CMK (cell line): ENCODE measurements at regions not wholly inside any gene's neighbourhood (a gene's known extent, or its start where the extent isn't known, plus 50 kb on each side); places are given as distances from the start of the nearest gene placed in this dataset.

ENCODE experiments used
- DNase-seq: peaks from one replicate; pipeline ENCODE4 v3.0.0-alpha.2; 2010; ENCODE audit warnings: low read depth

GRCh38 chr5:54717459-54717858 is 199.9 kb downstream of the SNX18 start:
- no peak for DNase-seq

DNA sequence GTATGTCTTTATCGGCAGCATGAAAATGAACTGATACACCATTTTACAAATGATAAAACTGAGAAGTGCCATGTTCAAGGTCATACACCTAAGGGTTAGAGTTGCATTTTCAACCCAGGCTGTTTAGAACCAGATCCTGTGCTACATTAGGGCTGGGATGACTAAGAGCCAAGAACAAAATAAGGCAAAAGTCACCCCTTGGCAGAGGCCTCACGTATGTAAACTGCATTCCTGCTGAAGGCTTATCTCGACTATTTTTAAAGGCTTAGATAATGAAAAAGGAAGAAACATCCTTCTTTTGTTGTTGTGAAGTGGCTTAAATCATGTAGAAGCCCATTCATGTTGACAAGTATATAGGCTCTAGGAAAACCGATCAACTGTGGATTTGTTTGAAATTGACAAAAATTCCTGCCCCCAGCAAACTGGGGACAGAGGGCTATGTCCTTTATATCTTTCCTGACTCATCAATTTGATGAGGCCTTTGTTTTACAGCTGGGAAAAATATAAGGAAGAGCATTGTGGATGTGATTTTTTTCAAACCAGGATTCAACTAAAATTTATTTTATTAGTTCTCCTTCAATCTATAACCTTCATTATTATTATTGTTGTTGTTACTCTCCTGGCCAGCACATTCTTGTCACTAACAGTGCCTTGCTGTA is 196.5 kb downstream of the SNX18 start:
- DNase-seq, result no peak

DNA sequence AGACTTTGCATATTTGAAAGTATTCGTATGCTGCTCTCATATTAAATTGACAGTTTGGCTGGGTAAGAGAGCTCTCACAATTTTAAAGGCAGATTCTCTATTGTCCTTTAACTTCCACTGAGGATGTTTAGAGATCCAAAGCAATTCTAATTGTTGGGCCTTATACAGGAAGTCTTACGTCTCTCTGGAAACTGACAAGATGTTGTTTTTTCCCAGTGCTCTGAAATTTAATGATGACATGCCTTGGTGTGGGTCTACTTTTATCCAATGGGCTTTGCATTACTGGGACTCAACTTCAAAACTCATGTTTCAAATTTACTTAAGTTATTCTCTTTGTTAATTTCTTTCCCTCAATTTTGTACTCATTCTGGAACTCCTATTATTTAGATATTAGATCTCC is 191.5 kb downstream of the SNX18 start:
- no peak for DNase-seq

DNA sequence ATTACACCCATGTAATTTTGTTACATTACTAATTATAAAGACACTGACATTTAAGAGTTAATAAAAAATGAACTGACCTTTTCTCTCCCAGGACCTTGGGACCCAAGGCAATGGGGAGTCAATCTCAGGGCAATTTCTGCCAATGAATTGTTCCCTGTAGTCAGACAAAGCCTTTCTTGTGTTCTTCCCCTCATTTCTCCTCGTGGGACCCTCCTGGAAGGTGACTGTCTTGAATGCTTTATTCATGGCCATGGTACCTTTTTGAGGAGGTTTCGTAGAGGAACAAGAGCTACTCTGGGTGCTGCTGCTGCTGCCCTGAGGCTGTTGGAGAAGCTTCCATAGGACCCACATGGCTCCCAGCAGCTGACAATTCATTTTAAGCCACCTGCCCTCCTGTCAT is 190.3 kb downstream of the SNX18 start:
- DNase-seq, result no peak

DNA sequence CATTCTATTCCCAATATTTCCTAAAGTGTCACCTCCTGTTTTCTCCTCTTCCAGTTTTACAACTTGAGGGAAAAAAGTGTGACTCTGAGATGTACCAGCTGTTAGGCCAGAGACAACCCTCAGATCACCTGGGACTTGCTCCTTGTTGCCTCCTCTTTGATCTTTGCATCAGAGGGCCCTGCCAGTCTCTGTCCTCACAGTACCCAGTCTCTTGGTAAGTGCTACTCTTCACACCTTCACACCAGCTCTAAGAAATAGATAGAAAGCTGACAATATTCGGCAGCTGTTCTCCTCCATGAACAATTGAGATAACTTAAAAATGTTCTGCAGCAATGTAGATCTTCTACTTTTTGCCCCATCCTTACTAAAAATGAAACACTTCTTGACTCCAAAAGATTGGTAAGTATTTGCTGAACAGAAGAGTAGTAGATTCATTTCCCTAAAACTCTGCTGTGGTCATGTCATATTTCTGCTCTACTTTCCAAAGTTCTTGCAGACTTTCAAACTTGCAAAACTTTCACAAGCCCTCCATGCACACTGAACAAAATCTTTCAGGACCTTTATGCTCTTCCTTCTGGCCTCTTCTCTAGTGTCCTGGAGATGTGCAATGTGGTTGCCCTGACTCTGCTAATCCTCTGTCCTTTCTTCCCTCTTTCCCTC is 188.6 kb downstream of the SNX18 start:
- no peak for DNase-seq

- no peak for DNase-seq
Measured at GRCh38 chr5:54704825-54705224, 187.3 kb downstream of the SNX18 start.

GRCh38 chr5:54704333-54704732 is 186.8 kb downstream of the SNX18 start:
- DNase-seq, result no peak

GRCh38 chr5:54703565-54704255 is 186.2 kb downstream of the SNX18 start:
- DNase-seq, result no peak

DNA sequence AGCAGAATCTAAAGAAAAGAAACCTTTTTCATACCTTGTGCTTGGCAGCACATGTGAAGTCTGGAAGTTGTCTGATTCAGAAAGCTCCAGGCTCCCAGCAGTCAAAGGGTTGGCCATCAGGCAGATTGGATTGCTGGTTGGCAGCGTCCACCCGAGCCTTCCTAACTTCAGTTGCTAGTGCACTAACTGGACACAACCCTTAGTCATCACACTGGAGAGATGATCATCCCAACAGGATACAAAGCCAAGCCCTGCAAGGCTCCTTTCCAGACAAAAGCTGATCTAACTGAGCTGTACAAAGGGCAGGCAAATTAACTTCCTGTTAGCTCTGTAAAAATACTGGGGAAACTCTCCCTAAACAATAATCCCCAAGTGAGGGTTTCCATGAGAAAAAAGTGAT is 185.6 kb downstream of the SNX18 start:
- DNase-seq, result no peak

DNA sequence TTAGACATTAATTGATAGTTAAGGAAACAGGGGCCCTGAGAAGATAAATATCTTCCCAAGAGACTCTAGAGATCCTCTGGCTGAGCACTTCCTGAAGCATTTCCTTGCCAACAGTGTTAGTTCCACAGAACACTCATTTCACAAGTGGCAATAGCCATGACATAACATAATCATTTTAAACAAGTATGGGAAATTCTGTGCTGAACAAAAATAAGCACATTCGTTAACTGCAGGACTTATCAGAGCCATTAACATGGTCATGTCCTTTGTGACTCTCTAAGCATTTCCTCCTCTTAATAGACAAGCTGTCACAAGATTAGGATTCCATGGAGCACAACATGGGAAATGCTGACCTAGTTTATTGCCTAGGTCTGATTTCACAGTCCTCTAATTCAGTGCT is 184.9 kb downstream of the SNX18 start:
- DNase-seq, result no peak

GRCh38 chr5:54700986-54701578 is 183.5 kb downstream of the SNX18 start:
- no peak for DNase-seq

DNA sequence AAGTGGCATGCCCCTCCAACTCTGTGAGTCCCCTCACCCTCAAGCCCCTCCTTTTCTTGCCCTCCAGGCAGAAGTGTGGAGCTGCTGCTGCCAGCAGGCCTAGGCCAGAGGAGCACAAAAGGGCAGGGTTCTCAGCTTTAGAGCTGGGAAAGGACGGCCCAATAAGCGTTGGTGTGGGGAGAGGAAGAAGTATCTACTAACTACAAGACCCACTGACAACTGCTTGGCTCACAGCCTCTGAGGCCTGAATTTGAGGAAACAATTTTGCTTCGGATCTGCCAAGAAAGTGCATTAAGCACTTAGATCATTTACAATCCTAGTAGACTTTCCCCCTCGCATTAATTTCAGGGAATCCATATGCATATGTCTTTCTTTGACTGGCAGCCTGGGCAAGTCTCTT is 179.4 kb downstream of the SNX18 start:
- DNase-seq, result no peak

DNA sequence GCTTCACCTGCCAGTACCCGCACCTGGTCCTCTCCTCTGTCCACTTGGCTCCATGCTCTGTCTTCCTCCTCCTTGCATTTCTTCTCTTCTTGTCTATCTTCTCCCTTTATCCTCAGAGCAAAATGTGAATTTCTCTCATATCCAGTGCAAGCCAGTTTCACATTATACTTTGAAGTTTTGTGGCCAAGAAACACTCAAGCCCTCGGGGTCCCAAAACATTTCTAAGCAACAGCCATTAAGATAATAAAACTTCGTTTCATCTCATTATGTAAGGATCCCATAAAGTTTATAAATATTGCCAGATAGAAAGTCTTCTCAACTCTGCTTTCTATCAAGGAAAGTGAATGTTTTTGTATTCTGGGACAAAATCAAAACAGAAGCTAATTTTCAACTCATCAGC is 178.8 kb downstream of the SNX18 start:
- DNase-seq, result no peak

GRCh38 chr5:54695198-54695966 is 177.8 kb downstream of the SNX18 start:
- no peak for DNase-seq

- DNase-seq, result no peak
Measured at GRCh38 chr5:54693936-54694657, 176.5 kb downstream of the SNX18 start.

DNA sequence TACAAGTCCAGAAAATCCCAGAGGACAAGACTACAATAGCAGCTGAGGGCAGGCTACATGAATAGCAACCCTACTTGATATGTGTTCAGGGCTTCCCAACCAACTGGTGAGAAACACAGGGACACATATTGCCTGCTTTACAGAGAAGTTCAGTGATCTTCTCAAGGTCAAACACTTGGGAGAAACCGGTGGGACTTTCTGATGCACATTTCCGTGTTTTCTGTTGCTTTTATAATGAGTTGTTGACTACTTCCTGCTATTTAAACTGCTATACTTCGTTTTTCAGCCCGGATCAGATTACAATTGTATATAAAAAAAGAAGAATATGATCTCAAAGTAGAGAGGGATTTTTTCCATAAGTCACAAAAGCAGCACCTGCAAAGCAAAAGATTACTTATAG is 175.1 kb downstream of the SNX18 start:
- no peak for DNase-seq

DNA sequence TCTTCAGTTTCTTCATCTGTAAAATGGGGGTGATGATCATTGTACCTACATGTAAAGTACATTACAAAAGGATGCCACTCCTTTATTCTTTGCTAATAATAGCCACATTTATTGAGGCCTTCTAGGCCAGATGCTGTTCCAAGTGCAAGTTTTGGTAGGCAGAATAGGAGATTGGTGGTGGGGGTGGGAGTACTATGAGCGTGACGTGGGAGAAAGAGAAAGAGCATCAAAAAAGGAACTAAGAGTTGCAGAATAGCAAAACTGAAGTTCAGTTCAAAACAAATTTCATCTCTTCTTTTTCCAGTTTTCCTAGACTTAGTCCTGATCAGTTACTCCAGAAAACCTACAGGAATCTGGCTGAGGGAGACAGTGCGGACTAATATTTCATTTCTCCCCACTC is 174.1 kb downstream of the SNX18 start:
- DNase-seq, result no peak

- DNase-seq, result no peak
Measured at GRCh38 chr5:54689411-54690251, 172.1 kb downstream of the SNX18 start.

GRCh38 chr5:54680998-54681397 is 163.4 kb downstream of the SNX18 start:
- no peak for DNase-seq

GRCh38 chr5:54679686-54680085 is 162.1 kb downstream of the SNX18 start:
- DNase-seq, result no peak

DNA sequence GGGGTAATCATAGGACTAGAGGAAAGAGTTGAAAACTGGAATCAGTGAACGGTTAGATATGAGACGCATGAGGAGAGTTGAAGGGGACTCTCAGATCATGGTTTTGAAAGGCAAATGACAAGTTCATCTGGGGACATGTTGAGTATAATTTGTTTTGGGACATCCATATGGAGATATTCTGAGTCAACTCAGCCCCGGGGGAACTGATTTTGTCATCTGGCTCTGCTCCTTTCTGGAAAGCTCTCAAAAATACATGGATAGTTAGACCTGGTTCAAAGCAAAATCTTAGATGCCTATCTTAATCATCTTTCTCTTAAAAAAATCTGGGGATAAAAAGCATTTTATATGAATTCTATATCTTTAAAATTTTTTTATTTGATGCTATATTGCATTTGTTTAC is 161.2 kb downstream of the SNX18 start:
- DNase-seq, result no peak
